Umbilical cord (tissue), 1 donor: ENCODE measurements at regions not wholly inside any gene's neighbourhood (a gene's known extent, or its start where the extent isn't known, plus 50 kb on each side); places are given as distances from the start of the nearest gene placed in this dataset.
A peak's percentile ranks its signal among the peaks of the same experiment; 100 is the strongest.
"Not testable (repeated sequence)": the region's sequence is repeated elsewhere in the genome, so short reads cannot be mapped to it uniquely, and the experiment has no call there.

Source experiments
- DNase-seq: peaks from one replicate; pipeline ENCODE4 v3.0.0-alpha.2; 2015; ENCODE audit warnings: low spot score

DNA sequence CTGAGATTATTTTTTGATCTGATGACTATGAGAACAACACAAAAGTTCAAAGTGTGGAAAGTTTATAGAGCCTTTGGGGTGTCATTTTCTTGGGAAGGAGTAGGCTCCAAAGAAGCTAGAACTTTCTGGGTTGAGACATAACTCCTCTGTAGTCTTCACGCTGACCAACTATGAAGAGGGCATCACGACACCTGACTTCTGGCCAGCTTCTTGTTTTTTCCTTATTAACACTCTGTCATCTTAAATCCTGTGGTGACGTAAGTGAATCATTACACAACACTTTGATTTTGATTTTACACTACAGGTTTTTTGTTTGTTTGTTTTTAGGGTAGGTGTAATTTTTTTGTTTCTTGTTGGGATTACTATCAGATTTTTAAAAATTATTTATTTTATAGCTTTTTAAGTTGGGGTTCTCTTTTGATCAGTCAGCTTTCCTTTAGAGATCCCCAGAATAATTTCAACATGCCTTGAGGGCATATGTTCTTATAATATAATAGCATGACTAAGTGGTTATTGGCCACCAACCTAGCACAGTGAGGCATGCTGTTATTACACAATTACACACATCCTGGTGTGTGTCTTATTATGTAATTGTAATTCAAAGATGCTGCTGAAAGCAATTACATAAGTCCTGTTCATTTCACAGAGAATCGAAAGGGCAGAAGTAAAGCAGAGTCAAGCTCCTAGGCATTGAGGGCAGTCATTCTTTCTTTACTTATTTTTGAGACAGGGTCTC, 281.6 kb upstream of the NOTCH2NLA start:
- DNase-seq = not testable (repeated sequence)

DNA sequence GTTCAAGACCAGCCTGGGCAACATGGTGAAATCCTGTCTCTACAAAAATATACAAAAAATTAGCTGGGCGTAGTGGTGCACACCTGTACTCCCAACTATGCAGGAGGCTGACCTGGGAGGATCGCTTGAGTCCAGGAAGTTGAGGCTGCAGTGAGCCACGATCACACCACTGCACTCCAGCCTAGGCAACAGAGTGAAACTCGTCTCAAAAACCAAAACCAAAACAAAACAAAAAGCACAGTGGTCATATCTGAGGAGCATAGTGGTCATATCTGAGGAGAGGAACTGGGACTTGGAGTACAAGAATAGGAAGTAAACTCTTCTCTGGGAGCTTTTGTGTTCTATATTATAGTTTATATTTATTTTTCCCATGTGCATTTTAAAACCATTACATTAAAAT, 275.3 kb upstream of the NOTCH2NLA start:
- DNase-seq = not testable (repeated sequence)

DNA sequence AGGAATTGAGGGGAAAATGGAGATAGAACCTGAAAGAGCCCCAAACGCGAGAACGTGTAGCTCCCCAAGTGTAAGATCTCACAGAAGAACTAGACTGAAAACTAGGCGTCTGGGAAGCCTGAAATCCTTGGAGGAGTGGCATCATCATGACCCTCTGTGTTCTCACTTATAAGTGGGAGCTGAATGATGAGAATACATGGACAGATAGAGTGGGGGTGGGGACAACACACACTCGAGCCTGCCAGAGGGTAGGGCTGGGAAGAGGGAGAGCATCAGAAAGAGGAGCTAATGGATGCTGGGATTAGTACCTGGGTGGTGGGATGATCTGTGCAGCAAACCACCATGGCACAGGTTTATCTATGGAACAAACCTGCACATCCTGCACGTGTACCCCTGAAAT, 258.7 kb upstream of the NOTCH2NLA start:
- not testable (repeated sequence) for DNase-seq

DNA sequence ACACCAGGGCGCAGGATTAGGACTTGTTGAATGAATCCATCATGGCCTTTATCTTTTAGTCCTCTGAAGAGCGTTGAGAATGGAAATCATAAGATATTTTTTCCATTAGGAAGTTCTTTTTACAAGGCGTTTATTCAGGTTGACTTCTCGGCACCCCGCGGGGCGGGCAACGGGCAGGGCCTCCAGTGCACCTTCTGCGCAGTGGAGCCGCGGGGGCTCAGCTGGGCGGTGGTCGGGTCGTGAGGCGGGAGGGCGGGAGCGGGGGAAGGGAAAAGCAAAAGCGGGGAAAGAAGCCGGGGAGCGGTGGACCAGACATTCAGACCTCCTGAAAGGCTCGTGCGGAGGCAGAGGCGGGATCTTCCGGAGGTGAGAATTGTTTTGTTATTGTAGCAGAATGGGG, 258.3 kb upstream of the NOTCH2NLA start:
- DNase-seq = not testable (repeated sequence)

DNA sequence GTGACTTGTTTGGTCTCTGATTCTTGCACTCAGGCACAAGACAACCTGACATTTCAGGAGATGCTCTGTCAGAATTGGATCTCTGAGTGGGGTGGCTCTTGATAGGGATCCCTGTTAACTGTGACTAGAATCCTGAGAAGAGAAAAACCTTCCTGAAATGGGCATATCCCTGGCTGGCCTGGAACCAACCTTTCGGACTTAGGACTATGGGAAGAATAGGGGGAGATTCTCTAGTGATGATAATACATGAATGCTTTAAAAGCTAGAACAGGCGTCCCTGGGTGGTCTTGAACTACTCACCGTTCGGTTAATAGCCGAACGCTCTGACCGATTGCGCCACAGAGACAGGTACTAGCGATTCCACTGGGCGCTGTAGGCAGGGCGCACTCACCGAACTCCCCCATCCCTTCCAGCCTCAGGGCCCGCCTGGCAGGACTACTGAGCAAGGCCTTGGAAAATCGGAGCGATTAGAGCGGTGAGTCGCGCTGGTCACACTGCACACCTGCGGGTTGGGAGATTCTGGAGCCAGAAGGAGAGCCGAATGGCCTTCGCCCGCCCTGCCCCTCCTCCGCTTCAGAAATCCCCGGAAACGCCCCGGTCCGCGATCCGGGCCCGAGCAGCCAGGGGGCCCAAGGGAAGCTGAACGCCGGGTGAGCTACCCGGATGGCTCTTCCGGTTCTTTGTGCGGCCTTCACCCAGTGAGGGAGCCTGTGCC, 257.6 kb upstream of the NOTCH2NLA start:
- peak; percentile 23 for DNase-seq

DNA sequence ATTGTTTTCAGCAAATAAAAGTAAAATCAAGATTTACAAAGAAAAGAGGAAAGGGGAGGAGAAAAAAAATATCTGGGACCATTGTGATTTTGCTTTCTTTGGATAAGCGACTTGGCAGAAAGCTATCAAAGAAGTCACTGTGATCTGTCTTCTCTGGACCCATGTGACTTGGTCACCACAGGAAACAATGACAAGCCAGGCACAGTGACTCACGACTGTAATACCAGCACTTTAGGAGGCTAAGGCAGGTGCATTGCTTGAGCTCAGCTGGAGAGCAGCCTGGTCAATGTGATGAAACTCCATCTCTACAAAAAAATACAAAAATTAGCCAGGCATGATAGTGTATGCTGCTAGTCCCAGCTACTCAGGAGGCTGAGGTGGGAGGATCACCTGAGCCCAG, 255.4 kb upstream of the NOTCH2NLA start:
- not testable (repeated sequence) for DNase-seq

DNA sequence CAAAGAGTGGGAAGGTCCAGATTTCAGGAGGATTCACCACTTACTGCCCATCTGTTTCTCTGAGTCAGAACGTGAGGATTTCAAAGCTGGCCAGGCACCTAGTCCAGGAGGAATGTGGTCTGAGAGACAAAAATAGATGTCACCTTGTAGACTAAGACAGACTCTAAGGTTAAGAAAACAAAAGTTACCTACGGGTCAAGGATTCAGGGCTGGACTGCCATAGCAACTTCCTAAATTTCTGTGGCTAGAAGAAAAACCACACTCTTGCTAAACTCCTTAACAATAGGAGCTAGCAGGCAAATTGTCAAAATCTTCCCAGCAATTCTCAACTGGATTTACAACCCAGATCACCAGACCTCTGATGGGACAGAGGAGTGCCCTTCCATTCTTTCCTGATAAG, 250.4 kb upstream of the NOTCH2NLA start:
- DNase-seq = not testable (repeated sequence)

DNA sequence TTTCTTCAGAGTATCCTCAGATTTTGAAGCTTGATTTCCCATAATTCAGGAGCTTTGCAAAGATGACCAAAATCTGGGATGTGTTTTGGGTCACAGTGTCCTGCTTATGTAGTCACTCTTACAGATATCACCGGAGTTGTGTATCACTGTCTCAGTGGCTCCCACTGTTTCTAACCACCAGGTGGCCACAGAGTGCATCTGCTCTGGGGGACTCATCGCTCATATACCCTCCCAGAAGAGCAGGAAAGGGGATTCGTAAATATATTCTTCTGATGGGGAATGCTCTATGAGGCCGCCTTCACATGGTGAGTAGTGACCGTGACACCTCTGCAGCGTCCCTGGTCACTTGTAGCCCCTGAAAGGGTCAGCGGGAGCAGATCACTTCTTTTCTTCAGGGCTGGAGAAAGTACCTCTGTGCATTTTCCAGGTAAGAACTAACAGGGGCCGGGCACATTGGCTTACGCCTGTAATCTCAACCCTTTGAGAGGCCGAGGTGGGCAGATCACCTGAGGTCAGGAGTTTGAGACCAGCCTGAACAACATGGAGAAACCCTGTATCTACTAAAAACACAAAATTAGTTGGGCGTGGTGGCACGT, 249.4 kb upstream of the NOTCH2NLA start:
- peak; percentile 14 for DNase-seq

DNA sequence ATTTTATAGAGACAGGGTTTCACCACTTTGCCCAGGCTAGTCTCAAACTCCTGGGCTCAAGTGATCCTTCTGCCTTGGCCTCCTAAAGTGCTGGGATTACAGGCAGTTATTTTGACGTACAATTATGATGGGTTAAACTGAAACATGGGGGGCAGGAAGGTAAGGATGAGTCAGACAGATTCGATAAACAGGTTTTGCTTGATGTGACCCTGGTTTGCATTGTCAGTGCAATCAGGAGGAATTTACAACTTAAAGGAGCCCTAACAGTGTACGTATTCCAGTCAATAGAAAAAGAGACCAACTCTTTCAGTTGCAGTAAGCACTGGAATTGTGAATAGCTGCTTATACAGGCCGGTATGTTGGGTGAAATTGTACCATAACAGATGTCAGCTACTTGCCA, 246.3 kb upstream of the NOTCH2NLA start:
- DNase-seq = peak; percentile 43

DNA sequence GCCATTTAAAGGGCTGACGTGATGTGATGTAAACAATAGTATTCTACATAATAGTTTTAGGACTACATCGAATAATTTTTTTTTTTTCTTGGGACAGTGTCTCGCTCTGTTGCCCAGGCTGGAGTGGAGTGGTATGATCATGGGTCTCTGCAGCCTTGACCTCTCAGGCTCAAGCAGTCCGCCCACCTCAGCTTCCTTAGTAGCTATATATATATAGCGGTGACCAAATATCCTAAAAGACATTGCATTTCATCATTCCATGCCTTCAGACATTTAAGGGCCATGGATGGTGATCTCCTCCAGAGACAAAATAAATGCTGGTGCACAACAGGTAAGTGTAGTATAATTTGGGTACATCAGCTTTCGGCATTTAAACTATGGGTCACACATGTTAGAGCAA, 245.4 kb upstream of the NOTCH2NLA start:
- not testable (repeated sequence) for DNase-seq

DNA sequence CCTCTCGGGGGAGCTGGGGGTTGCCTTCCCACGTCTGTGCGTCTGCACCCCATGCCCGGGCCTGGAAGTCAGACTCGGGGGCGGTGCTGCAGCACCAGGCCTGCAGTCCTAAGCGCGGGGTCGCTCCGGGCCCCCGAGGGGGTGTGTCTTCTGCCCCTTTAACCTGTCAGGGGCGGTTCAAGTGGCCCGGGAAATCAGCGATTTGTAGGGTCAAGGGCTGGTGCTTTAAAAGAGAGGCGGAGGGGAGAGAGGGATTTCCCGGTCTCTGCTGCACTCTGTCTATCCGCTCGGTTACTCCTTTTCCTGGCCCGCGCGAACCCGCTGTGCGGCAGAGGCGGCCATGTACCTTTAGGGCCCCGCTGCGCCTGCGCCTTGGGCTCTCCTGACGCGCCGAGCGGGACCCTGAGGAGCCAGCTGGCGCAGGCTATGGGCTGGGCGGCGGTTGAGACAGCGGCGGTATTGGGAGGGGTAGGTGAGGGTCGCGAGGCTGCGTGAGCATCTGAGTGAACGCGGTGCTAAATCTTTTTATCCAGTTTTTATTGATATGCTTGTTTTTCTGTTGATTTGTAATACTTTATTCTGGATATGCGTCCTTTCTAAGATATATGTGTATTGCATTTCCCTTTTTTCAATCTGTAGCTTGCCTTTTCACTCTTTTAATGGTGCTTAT, 243.5 kb upstream of the NOTCH2NLA start:
- DNase-seq = peak; percentile 80

DNA sequence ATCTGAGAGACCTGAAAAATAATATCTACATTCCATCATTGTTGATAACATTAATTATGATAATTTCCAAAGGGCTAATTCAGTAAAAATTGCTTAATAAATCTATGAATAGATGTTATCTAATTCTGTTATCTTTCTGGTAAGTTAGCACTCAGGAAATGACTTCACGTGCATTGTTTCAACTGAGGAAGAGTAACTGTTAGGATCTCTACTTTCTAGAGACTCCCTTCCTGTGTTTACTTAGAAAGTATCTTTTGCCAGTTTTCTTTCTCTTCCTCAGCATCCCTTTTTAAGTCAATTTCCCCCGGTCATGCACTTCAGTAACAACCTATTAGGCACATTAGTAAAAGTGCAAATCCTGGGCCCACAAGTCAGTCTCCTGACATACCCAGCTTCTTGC, 231.1 kb upstream of the NOTCH2NLA start:
- not testable (repeated sequence) for DNase-seq

DNA sequence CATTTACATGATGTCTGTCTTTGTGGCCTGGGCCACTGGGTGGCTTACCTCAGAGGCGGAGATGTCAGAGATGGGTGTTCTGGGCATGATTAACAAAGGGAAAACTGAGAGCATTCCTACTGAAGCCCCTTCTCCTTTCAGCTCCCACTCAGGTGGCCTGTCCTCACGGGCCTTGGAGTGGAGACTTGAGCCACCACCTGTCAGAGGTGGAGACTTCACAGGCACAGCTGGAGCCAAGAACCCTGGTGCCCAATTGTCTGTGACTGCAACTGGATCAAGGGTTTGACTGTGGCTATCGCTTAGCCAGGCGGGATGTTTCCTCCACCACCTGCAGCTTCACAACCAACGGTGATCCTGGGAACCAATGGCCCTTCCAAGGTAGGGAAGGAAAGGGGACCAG, 230.5 kb upstream of the NOTCH2NLA start:
- DNase-seq = not testable (repeated sequence)

DNA sequence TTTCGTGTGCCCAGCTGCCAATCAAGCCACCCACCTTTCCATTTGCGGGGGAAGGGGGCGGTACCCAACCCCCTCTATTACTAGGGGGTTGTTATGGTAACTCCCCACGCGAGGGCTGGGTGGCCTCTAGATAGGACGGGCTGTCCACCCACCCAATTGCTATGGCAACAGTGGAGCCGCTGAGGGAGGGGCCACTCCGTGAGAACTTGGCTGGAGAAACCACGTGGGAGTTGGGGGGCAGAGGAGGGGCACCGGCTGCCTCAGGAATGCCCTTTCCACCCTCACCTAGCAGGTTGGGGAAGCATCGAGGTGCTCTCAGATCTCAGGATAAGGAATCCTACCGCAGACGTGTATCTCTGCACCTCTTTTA, 220.0 kb upstream of the NOTCH2NLA start:
- DNase-seq = not testable (repeated sequence)

DNA sequence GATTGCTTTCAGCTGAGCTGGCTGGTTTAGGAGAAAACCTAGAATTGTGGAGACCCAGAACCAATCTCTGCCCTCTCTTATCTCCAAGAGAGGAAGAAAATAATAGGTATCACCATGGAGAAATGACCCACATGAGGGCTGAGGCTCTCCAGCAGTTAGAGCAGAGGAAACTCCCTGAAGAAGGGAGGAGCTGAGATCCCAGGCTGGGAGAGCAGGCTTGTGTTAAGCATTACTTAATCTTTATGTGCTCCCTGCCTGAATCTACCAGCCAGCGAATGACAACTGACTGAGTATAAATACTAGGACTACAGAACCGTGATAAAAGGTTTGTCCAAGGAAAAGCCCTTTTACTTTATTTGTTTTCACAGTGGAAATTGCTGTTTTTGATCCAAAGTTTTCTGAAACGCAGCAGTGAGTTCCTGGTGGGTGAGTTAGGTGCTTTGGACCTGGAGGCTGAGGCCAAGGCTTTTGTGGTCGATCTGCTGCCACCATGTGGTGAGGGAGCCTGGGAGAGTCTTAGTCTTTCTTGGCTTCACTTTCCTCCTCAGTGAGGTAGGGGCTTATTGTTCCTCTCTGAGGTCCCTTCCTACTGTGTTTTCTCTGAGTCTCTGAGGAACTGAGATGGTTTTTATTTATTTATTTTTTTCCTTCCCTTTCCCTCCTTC, 219.5 kb upstream of the NOTCH2NLA start:
- not testable (repeated sequence) for DNase-seq

DNA sequence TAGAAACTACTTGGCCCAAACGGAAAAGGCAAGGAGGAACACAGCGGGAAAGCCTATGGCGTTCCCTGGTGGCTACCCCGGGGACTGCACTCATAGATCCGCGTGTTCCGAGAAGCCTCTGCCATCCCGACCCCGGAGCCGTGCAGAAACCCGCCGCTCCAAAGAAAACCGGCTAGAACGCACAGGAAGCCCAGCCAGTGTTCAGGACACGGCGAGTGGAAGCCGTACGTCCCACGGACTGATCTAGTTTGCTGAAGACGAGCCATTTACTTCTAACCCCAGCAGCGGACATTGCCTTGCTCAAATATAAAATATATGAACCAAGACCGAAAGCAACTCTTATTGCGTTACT, 215.0 kb upstream of the NOTCH2NLA start:
- DNase-seq = peak; percentile 3

DNA sequence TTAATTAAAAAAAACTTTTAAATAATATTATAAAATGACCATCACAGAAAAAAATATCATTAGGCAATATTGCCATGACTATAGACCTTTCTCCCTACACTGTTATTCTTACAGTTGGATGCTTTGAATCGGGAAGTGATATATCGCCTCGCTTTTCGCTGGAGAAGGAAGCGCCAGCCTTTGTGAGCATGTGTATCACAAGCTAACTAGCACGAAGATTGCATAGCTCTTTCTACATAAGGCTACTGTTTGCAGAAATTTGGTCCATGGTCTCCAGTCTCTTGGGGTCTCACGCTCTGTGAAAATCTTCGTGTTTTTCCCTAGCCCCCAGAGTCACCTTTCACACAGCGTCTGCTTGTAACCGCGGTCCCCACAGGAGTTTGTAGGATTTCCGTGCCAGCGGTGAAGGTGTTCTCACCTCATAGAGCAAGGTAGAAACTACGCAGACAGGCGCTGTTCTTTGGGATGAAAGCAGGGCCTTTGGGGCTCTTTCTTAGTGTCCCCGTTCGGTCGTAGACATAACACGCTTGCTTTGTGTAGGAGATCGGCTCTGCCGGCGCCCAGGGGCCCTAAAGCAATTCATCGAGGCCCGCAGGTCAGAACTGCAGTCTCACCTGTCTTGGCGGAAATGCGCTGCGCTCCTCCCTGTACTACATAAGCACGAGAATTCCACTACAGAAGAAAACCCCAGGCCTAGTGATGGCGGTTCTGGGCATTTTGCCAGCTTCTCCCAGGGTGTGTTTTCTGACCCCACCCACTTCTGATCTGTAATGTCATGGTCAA, 214.5 kb upstream of the NOTCH2NLA start:
- DNase-seq = not testable (repeated sequence)

DNA sequence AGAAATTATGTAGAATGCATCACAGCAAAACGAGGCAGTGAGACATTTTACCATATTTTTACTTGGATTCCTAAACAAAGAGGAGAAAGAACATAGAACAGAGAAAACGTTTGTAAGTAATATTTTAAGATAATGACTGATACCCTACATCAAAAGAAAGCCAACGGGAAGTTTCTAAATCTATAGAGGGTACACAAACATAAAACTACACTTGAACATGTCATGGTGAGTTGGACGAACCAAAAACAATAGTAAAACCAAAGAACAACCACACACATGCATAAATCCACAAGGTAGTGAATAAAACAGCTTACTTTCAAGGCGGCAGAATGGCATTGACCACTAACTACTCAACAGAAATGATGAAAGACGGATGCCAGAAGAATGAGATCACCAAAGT, 209.7 kb upstream of the NOTCH2NLA start:
- not testable (repeated sequence) for DNase-seq

DNA sequence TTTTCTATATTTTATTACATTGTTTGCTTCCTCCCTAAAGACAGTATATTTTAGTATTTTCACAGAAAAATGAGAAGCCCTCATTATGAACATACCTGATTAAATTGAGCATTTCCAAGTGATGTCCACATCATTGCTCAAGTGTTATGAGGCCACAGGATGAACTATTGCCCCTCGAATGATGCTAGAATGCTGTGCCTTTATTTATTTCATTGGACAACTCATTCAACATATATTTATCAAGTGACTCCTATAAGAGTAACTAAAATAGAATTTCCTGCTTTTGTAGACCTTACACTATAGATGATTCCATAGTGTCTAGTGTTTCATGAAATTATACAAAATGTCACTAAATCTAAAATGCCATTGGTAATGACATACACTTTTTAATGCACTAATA, 187.8 kb upstream of the NOTCH2NLA start:
- not testable (repeated sequence) for DNase-seq

DNA sequence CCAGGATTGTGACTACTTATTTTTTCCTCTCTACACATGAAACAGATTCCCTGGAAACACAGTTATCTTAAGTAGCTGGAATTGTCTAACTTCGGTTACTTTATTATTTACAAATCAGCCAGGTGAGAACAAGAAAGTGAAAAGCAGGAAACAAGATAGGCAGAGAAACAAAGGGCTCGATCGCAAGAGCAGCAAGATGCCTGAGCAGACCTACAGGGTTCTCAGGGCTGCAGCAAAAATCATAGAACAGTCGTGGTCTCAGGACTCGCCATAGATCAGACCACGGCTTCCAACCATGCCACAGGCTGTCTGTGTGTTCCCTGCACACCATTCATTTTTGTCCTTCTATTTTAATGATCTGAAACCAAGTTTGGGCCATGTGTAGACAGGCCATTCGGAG, 186.2 kb upstream of the NOTCH2NLA start:
- DNase-seq = not testable (repeated sequence)

DNA sequence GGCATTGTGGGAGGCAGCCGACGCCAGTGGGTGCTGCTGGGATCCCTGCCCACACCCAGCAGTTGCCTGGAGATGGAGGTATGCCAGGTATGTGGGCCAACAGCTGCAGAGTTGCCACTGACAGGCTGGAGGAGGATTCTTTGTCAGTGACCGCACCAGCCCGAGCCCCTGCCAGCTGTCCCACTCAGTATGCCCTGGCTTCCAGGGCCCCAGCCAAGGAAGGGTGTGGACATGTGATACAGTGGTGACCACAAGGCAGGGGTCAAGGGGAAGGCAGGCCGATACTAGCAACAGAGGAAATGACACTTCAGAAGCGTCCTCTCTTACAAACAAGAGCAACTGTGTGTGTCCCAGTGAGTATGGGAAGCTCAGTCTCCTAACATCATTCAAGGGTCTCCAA, 185.1 kb upstream of the NOTCH2NLA start:
- DNase-seq = not testable (repeated sequence)
